SU-DHL-6 (cell line): ENCODE measurements at regions not wholly inside any gene's neighbourhood (a gene's known extent, or its start where the extent isn't known, plus 50 kb on each side); places are given as distances from the start of the nearest gene placed in this dataset.

ENCODE experiments used
- H2AFZ ChIP-seq: fragments of 200-600 bp; sonication (generic); 2 replicates; pipeline ENCODE4 v1.6.1; 2014; ENCODE audit warnings: low read depth, mild to moderate bottlenecking, moderate library complexity, mixed read lengths, antibody characterized with exemption, low read length; ENCODE audit not compliant: severe bottlenecking
- H3F3A ChIP-seq: fragments of 200-600 bp; shearing (Covaris generic); 2 replicates; pipeline ENCODE4 v1.6.0; 2016; ENCODE audit warnings: antibody characterized with exemption, mild to moderate bottlenecking; ENCODE audit not compliant: insufficient read depth
- H3K27ac ChIP-seq: fragments of 200-600 bp; sonication (generic); 2 replicates; pipeline ENCODE4 v1.5.1; 2016; ENCODE audit warnings: low read depth, mild to moderate bottlenecking, low read length, moderate library complexity, mixed read lengths
- H3K27me3 ChIP-seq: fragments of 200-600 bp; sonication (generic), shearing (Covaris generic); 2 replicates; pipeline ENCODE4 v1.6.0; 2014; ENCODE audit warnings: mild to moderate bottlenecking, low read length
- H3K36me3 ChIP-seq: fragments of 200-600 bp; sonication (generic); 2 replicates; pipeline ENCODE4 v1.6.1; 2014; ENCODE audit warnings: mild to moderate bottlenecking, low read length, mixed read lengths
- H3K4me2 ChIP-seq: fragments of 300-600, 200-600 bp; shearing (Covaris generic), sonication (generic); 2 replicates; pipeline ENCODE4 v1.6.0; 2014; ENCODE audit warnings: low read length, low read depth, mild to moderate bottlenecking; ENCODE audit not compliant: poor library complexity, severe bottlenecking
- H3K4me3 ChIP-seq: fragments of 200-600 bp; sonication (generic); 2 replicates; pipeline ENCODE4 v1.5.1; 2014; ENCODE audit warnings: antibody characterized with exemption, low read length, mild to moderate bottlenecking, mixed read lengths; ENCODE audit not compliant: insufficient read depth, poor library complexity, severe bottlenecking
- H3K79me2 ChIP-seq: fragments of 200-600 bp; sonication (generic); 2 replicates; pipeline ENCODE4 v1.6.1; 2014; ENCODE audit warnings: mild to moderate bottlenecking, low read length, moderate library complexity; ENCODE audit not compliant: insufficient read depth
- H3K9ac ChIP-seq: fragments of 200-600 bp; sonication (generic); 2 replicates; pipeline ENCODE4 v1.7.0; 2014; ENCODE audit warnings: mild to moderate bottlenecking, low read length
- H3K9me2 ChIP-seq: fragments of 200-600 bp; sonication (generic); replicated peaks from 2 replicates; pipeline ENCODE4 v1.6.1; 2014; ENCODE audit warnings: low read length; ENCODE audit not compliant: insufficient read depth
- H3K9me3 ChIP-seq: fragments of 200-600 bp; sonication (generic); 2 replicates; pipeline ENCODE4 v1.6.1; 2014; ENCODE audit warnings: low read length, mixed read lengths; ENCODE audit not compliant: insufficient read depth
- H4K20me1 ChIP-seq: fragments of 200-600 bp; sonication (generic); 2 replicates; pipeline ENCODE4 v1.6.1; 2014; ENCODE audit warnings: low read depth, mild to moderate bottlenecking, antibody characterized with exemption, low read length, moderate library complexity, mixed read lengths
- EZH2phosphoT487 ChIP-seq: fragments of 200-600 bp; sonication (generic), shearing (Covaris generic); conservative IDR thresholded peaks from 2 replicates; pipeline ENCODE4 v1.6.1; 2018; ENCODE audit warnings: mild to moderate bottlenecking, antibody characterized with exemption, low read length, moderate library complexity, mixed read lengths
- TF ChIP-seq, protein P1 (sequence below): fragments of 200-600 bp; sonication (generic); IDR thresholded peaks from one replicate; pipeline ENCODE4 v1.5.1; 2017; ENCODE audit warnings: antibody characterized with exemption, mild to moderate bottlenecking, low read length, moderate library complexity; ENCODE audit not compliant: insufficient read depth, poor library complexity, severe bottlenecking

DNA sequence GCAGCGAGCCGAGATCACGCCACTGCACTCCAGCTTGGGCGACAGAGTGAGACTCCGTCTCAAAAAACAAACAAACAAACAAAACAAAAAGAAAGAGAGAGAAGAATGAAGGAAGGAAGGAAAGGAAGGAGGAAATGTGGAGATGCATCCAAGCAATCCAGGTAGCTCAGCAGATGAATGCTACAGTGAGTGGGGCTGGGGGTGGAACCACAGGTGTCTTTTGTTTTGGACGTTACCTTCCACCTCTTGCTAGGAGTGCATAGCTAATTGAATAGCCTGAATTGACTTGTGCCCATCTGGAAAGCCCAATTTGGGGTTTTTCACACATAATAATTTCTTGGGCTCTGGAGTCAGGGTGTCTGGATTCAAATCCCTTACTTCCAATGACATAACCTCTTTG is 66.0 kb upstream of the GTF3A start:
- Histone ChIP-seq H3K9ac (no peak overlapping the region), H3K9me3 (no peaks in the 10 kb centered on the region), H2AFZ (no peak overlapping the region), H3K4me3 (no peak overlapping the region), H3K79me2 (no peaks in the 10 kb centered on the region), H3K27me3 (no peaks in the 10 kb centered on the region), H4K20me1 (no peaks in the 10 kb centered on the region), H3K27ac (no peak overlapping the region), H3K4me2 (no peak overlapping the region), H3K9me2 (no peaks in the 10 kb centered on the region), H3K36me3 (no peaks in the 10 kb centered on the region), H3F3A (no peaks in the 10 kb centered on the region)
- TF ChIP-seq, protein P1, sequence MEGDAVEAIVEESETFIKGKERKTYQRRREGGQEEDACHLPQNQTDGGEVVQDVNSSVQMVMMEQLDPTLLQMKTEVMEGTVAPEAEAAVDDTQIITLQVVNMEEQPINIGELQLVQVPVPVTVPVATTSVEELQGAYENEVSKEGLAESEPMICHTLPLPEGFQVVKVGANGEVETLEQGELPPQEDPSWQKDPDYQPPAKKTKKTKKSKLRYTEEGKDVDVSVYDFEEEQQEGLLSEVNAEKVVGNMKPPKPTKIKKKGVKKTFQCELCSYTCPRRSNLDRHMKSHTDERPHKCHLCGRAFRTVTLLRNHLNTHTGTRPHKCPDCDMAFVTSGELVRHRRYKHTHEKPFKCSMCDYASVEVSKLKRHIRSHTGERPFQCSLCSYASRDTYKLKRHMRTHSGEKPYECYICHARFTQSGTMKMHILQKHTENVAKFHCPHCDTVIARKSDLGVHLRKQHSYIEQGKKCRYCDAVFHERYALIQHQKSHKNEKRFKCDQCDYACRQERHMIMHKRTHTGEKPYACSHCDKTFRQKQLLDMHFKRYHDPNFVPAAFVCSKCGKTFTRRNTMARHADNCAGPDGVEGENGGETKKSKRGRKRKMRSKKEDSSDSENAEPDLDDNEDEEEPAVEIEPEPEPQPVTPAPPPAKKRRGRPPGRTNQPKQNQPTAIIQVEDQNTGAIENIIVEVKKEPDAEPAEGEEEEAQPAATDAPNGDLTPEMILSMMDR, result no peak
- no peak for TF ChIP-seq EZH2phosphoT487

DNA sequence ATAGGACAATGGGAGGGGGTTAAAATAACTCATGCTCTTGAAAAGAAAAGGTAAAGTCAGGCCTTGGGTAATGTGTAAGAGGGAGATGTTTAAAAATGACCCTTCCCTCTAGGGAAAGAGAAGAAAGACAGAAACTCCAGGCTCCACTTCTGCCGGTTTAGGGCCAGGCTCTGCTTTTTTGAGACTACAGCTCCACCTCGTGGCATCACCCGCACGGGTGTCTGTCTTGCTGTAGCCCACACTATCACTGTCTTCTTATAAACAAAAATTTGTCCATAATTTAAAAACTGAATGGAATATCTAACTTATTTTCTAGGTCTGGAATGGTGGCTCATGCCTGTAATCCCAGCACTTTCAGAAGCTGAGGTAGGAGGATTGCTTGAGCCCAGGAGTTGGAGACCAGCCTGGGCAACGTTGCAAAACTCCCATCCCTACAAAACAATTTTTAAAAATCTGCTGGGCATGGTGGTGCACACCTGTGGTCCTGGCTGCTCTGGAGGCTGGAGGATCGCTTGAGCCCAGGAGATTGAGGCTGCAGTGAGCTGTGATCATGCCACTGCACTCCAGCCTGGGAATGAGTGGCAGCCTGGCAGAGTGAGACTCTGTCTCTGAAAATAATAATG is 65.1 kb upstream of the GTF3A start:
- Histone ChIP-seq H3K27ac (no peak overlapping the region), H3K4me3 (no peak overlapping the region), H3K27me3 (no peaks in the 10 kb centered on the region), H3K9me2 (no peaks in the 10 kb centered on the region), H3F3A (no peaks in the 10 kb centered on the region), H2AFZ (no peak overlapping the region), H4K20me1 (no peaks in the 10 kb centered on the region), H3K36me3 (no peaks in the 10 kb centered on the region), H3K9me3 (no peaks in the 10 kb centered on the region), H3K79me2 (no peaks in the 10 kb centered on the region), H3K4me2 (no peak overlapping the region), H3K9ac (no peak overlapping the region)
- TF ChIP-seq, protein P1, result peak; percentile 66
- no peak for TF ChIP-seq EZH2phosphoT487

DNA sequence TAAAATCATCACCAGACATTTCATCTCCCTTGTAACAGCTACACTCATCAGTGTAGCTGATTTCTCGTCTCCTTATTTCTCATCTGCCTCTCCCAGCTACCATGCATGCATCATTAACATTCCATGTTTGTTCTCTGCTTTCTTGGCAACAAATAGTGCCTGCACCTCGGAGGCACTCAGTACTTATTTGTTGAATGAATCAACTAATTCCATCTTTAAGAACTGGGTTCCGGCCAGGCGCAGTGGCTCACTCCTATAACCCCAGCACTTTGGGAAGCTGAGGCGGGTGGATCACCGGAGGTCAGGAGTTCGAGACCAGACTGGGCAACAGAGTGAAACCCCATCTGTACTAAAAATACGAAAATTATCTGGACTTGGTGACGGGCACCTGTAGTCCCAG is 63.9 kb upstream of the GTF3A start:
- Histone ChIP-seq H3K9ac (no peak overlapping the region), H3K9me2 (no peaks in the 10 kb centered on the region), H3F3A (no peaks in the 10 kb centered on the region), H3K27ac (no peak overlapping the region), H3K4me2 (no peak overlapping the region), H4K20me1 (no peaks in the 10 kb centered on the region), H3K36me3 (no peaks in the 10 kb centered on the region), H2AFZ (no peak overlapping the region), H3K27me3 (no peaks in the 10 kb centered on the region), H3K9me3 (no peaks in the 10 kb centered on the region), H3K79me2 (no peaks in the 10 kb centered on the region), H3K4me3 (no peak overlapping the region)
- TF ChIP-seq EZH2phosphoT487, result no peak
- TF ChIP-seq, protein P1, result no peak
